HG03432 (cell line): ENCODE measurements at regions not wholly inside any gene's neighbourhood (a gene's known extent, or its start where the extent isn't known, plus 50 kb on each side); places are given as distances from the start of the nearest gene placed in this dataset.

Source experiments
- ATAC-seq: cut with Tn5 transposase; IDR thresholded peaks from one replicate; pipeline ENCODE4 v1.9.1; 2021; ENCODE audit warnings: mild to moderate bottlenecking, moderate library complexity; ENCODE audit not compliant: unreplicated experiment

- ATAC-seq, result peak; percentile 53
Measured at GRCh38 chr2:60400462-60401246, 152.8 kb downstream of the BCL11A start.

- no peak for ATAC-seq
Measured at GRCh38 chr2:60394463-60394862, 159.0 kb downstream of the BCL11A start.

- peak; percentile 58 for ATAC-seq
Measured at GRCh38 chr2:60391649-60392375, 161.6 kb downstream of the BCL11A start.

GRCh38 chr2:60391230-60391629 lies 162.2 kb downstream of the BCL11A start:
- no peak for ATAC-seq

- ATAC-seq, result no peak
Measured at GRCh38 chr2:60386436-60386835, 167.0 kb downstream of the BCL11A start.

GRCh38 chr2:60385648-60386047 lies 167.8 kb downstream of the BCL11A start:
- no peak for ATAC-seq

- ATAC-seq, result no peak
Measured at GRCh38 chr2:60383401-60384143, 169.9 kb downstream of the BCL11A start.

- ATAC-seq, result no peak
Measured at GRCh38 chr2:60380411-60380810, 173.0 kb downstream of the BCL11A start.

GRCh38 chr2:60379684-60380083 lies 173.8 kb downstream of the BCL11A start:
- ATAC-seq, result no peak

GRCh38 chr2:60379216-60379615 lies 174.2 kb downstream of the BCL11A start:
- no peak for ATAC-seq

- ATAC-seq, result no peak
Measured at GRCh38 chr2:60377825-60378224, 175.6 kb downstream of the BCL11A start.

- ATAC-seq, result no peak
Measured at GRCh38 chr2:60376252-60376651, 177.2 kb downstream of the BCL11A start.

- ATAC-seq, result no peak
Measured at GRCh38 chr2:60371681-60372080, 181.8 kb downstream of the BCL11A start.

- no peak for ATAC-seq
Measured at GRCh38 chr2:60371219-60371618, 182.2 kb downstream of the BCL11A start.

- ATAC-seq, result no peak
Measured at GRCh38 chr2:60370814-60371213, 182.6 kb downstream of the BCL11A start.

- ATAC-seq, result no peak
Measured at GRCh38 chr2:60368456-60368855, 185.0 kb downstream of the BCL11A start.

GRCh38 chr2:60366135-60366712 lies 187.2 kb downstream of the BCL11A start:
- peak; percentile 70 for ATAC-seq

GRCh38 chr2:60365556-60365955 lies 187.9 kb downstream of the BCL11A start:
- ATAC-seq, result no peak

- ATAC-seq, result no peak
Measured at GRCh38 chr2:60364491-60364890, 189.0 kb downstream of the BCL11A start.

GRCh38 chr2:60361498-60361897 lies 192.0 kb downstream of the BCL11A start:
- no peak for ATAC-seq

GRCh38 chr2:60359569-60359968 lies 193.9 kb downstream of the BCL11A start:
- ATAC-seq, result no peak
